H1 (cell line): ENCODE measurements at regions not wholly inside any gene's neighbourhood (a gene's known extent, or its start where the extent isn't known, plus 50 kb on each side); places are given as distances from the start of the nearest gene placed in this dataset.

ENCODE experiments used
- ATF2 ChIP-seq: IDR thresholded peaks from 2 replicates; pipeline ENCODE4 v1.6.1; 2012; ENCODE audit warnings: low read length, inconsistent platforms
- BCL11A ChIP-seq, 2 experiments: IDR thresholded peaks; one replicate each; pipeline ENCODE4 v1.6.1; 2011; ENCODE audit warnings: low read depth in 2 of 2, low read length in 2 of 2, mild to moderate bottlenecking in 2 of 2
- CBX5 ChIP-seq: fragments of 300-800, 300-1000 bp; sonication (generic); IDR thresholded peaks from 2 replicates; pipeline ENCODE4 v1.7.1; 2016; ENCODE audit warnings: antibody characterized with exemption, low read length, low read depth
- CTCF ChIP-seq, 3 experiments: IDR thresholded peaks; 1 replicate in 2 of 3; 2 replicates in 1 of 3; pipeline versions ENCODE4 v1.5.1 to v1.6.1; 2011; ENCODE audit warnings: low read length in 3 of 3, mild to moderate bottlenecking in 3 of 3, inconsistent platforms in 2 of 3, low read depth in 1 of 3, moderate library complexity in 1 of 3; ENCODE audit not compliant: insufficient read depth in 1 of 3; ENCODE audit errors: control extremely low read depth in 1 of 3
- E2F6 ChIP-seq: IDR thresholded peaks from 2 replicates; pipeline ENCODE4 v1.6.1; 2012; ENCODE audit warnings: inconsistent platforms
- GABPA ChIP-seq: IDR thresholded peaks from 2 replicates; pipeline ENCODE4 v1.6.1; 2011; ENCODE audit warnings: mild to moderate bottlenecking, low read length, moderate library complexity, borderline replicate concordance; ENCODE audit not compliant: insufficient read depth
- HDAC2 ChIP-seq, 2 experiments: fragments of 300-600 bp in 1 of 2; sonication (generic) in 1 of 2; IDR thresholded peaks; 2 replicates each; pipeline ENCODE4 v1.6.1; 2011 to 2012; ENCODE audit warnings: low read depth in 2 of 2, low read length in 2 of 2, mild to moderate bottlenecking in 2 of 2, moderate library complexity in 2 of 2, borderline replicate concordance in 1 of 2, inconsistent platforms in 1 of 2
- JUND ChIP-seq: IDR thresholded peaks from 2 replicates; pipeline ENCODE4 v1.6.1; 2011; ENCODE audit warnings: mild to moderate bottlenecking, improper control_type of control experiment, low read length
- MAX ChIP-seq: IDR thresholded peaks from 2 replicates; pipeline ENCODE4 v1.6.1; 2012; ENCODE audit warnings: inconsistent platforms
- POLR2A ChIP-seq, 2 experiments: IDR thresholded peaks; 1 replicate in 1 of 2; 2 replicates in 1 of 2; pipeline ENCODE4 v1.6.1; 2011; ENCODE audit warnings: low read depth in 2 of 2, low read length in 2 of 2, mild to moderate bottlenecking in 2 of 2; ENCODE audit errors: control extremely low read depth in 1 of 2
- POLR2AphosphoS5 ChIP-seq: IDR thresholded peaks from 2 replicates; pipeline ENCODE4 v1.6.1; 2011; ENCODE audit warnings: low read depth, low read length
- RFX5 ChIP-seq: IDR thresholded peaks from 2 replicates; pipeline ENCODE4 v1.6.1; 2011; ENCODE audit warnings: low read depth, low read length, improper control_type of control experiment, borderline replicate concordance
- SP2 ChIP-seq: IDR thresholded peaks from 2 replicates; pipeline ENCODE4 v1.6.1; 2012; ENCODE audit warnings: mild to moderate bottlenecking, low read length, inconsistent platforms

- TF ChIP-seq POLR2A (IDR thresholded peaks at IDR 0.05; ENCODE audit: control extremely low read depth in 1 of 2, low read depth in 2 of 2, low read length in 2 of 2): no peak
- TF ChIP-seq POLR2AphosphoS5: no peak
- no peak for TF ChIP-seq CTCF (IDR thresholded peaks at IDR 0.05; ENCODE audit: control extremely low read depth in 1 of 3, insufficient read depth in 1 of 3, low read depth in 1 of 3, low read length in 3 of 3)
- no peak for TF ChIP-seq E2F6
- no peak for TF ChIP-seq RFX5
- no peak for TF ChIP-seq JUND
- no peak for TF ChIP-seq BCL11A (IDR thresholded peaks at IDR 0.05; ENCODE audit: low read depth in 2 of 2, low read length in 2 of 2)
- TF ChIP-seq CBX5: no peak
- no peak for TF ChIP-seq HDAC2 (IDR thresholded peaks at IDR 0.05; ENCODE audit: borderline replicate concordance in 1 of 2, low read depth in 2 of 2, low read length in 2 of 2)
- TF ChIP-seq SP2: no peak
- no peak for TF ChIP-seq ATF2
- TF ChIP-seq GABPA: no peak
- TF ChIP-seq MAX: no peak
These were observed 89.5 kb upstream of the ARRDC3 start for GRCh38 chr5:91472631-91473030.
